Uterus (tissue), 2 donors: ENCODE measurements at regions not wholly inside any gene's neighbourhood (a gene's known extent, or its start where the extent isn't known, plus 50 kb on each side); places are given as distances from the start of the nearest gene placed in this dataset.

ENCODE experiments used
- POLR2A ChIP-seq, 2 donors: fragments of 450-650 bp; IDR thresholded peaks; one replicate each; pipeline ENCODE4 v1.6.1; 2016; ENCODE audit warnings: antibody characterized with exemption in 2 of 2, mild to moderate bottlenecking in 1 of 2, moderate library complexity in 1 of 2
- TF ChIP-seq, protein P1 (sequence below), 4 experiments: fragments of 200-600 bp in 2 of 4; fragments of 450-650 bp in 2 of 4; sonication (generic) in 2 of 4; IDR thresholded peaks; one replicate each; pipeline ENCODE4 v1.5.1; 2016 to 2019; ENCODE audit warnings: antibody characterized with exemption in 4 of 4, mild to moderate bottlenecking in 2 of 4, moderate library complexity in 1 of 4

DNA sequence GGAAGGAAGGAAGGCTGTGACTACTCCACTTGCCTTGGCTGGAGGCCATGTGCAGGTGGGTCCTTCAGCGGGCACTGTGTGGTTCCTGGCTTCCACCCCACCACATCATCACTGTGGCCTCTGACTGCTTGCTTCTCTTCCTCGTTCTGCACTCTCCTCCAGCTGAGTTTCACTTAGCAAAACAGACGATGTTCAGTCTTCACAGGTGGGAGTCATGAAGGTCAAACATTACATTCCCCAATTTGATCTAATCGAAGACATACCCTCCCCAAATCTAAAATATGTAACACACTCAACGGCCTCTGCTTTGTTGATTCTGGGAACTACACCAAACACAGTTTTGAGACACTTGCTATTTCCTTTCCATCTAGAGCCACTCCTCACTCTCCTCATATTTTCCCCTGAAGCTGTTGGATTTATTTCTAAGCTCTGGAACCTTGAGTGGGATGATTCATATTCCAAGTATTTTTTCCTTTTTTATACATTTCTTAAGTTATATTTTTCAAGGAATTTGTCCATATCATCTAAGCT lies 132.5 kb upstream of the FOXA2 start:
- TF ChIP-seq, protein P1, sequence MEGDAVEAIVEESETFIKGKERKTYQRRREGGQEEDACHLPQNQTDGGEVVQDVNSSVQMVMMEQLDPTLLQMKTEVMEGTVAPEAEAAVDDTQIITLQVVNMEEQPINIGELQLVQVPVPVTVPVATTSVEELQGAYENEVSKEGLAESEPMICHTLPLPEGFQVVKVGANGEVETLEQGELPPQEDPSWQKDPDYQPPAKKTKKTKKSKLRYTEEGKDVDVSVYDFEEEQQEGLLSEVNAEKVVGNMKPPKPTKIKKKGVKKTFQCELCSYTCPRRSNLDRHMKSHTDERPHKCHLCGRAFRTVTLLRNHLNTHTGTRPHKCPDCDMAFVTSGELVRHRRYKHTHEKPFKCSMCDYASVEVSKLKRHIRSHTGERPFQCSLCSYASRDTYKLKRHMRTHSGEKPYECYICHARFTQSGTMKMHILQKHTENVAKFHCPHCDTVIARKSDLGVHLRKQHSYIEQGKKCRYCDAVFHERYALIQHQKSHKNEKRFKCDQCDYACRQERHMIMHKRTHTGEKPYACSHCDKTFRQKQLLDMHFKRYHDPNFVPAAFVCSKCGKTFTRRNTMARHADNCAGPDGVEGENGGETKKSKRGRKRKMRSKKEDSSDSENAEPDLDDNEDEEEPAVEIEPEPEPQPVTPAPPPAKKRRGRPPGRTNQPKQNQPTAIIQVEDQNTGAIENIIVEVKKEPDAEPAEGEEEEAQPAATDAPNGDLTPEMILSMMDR (IDR thresholded peaks at IDR 0.05) = no peak
- TF ChIP-seq POLR2A (IDR thresholded peaks at IDR 0.05) = no peak
